ENCODE measurements at regions not wholly inside any gene's neighbourhood (a gene's known extent, or its start where the extent isn't known, plus 50 kb on each side); places are given as distances from the start of the nearest gene placed in this dataset.

GRCh38 chr2:133660510-133660909, 92.2 kb upstream of the NCKAP5 start:
- Histone ChIP-seq H3K27ac (replicated peaks in 1 of 4) (no peak overlapping the region), H3K36me3 (no peaks in the 10 kb centered on the region), H3K4me3 (no peak overlapping the region), H3K9me3 (no peaks in the 10 kb centered on the region), H3K4me1 (no peaks in the 10 kb centered on the region), H3K27me3 (no peaks in the 10 kb centered on the region)
- 90% methylated on average over 6 of the region's 6 CpGs for WGBS
- DNase-seq (ENCODE audit: extremely low spot score) = no peak
- TF ChIP-seq EP300 (IDR thresholded peaks at IDR 0.05) = no peak
- no peak for TF ChIP-seq POLR2AphosphoS5 (IDR thresholded peaks at IDR 0.05)
- TF ChIP-seq POLR2A (IDR thresholded peaks at IDR 0.05; ENCODE audit: low read depth) = no peak
- no peak for TF ChIP-seq CTCF (IDR thresholded peaks at IDR 0.05)
- intact Hi-C loops (cut with DNase I) = no loop called here

GRCh38 chr2:133661392-133661791, 93.1 kb upstream of the NCKAP5 start:
- no peak for DNase-seq (ENCODE audit: extremely low spot score)
- no peaks in the 10 kb centered on the region for H3K4me1 ChIP-seq
- intact Hi-C loops (cut with DNase I) = no loop called here
- H3K4me3 ChIP-seq = no peak overlapping the region
- TF ChIP-seq EP300 (IDR thresholded peaks at IDR 0.05) (no peak), POLR2A (IDR thresholded peaks at IDR 0.05; ENCODE audit: low read depth) (no peak), POLR2AphosphoS5 (IDR thresholded peaks at IDR 0.05) (no peak), CTCF (IDR thresholded peaks at IDR 0.05) (no peak)
- H3K36me3 ChIP-seq = no peaks in the 10 kb centered on the region
- 95% methylated on average over 4 of the region's 4 CpGs for WGBS
- no peak overlapping the region for H3K27ac ChIP-seq (replicated peaks in 1 of 4)
- no peaks in the 10 kb centered on the region for H3K27me3 ChIP-seq
- H3K9me3 ChIP-seq = no peaks in the 10 kb centered on the region

- H3K27me3 ChIP-seq = no peaks in the 10 kb centered on the region
- WGBS = 82% methylated on average over 1 of the region's 1 CpG
- DNase-seq (ENCODE audit: extremely low spot score) = no peak
- H3K9me3 ChIP-seq = peaks cover 0 to 11% (median 5%) of the 10 kb centered on the region in 4 donors
- H3K4me1 ChIP-seq = no peaks in the 10 kb centered on the region
- TF ChIP-seq CTCF (IDR thresholded peaks at IDR 0.05) (no peak), EP300 (IDR thresholded peaks at IDR 0.05) (no peak), POLR2AphosphoS5 (IDR thresholded peaks at IDR 0.05) (no peak), POLR2A (IDR thresholded peaks at IDR 0.05; ENCODE audit: low read depth) (no peak)
- H3K27ac ChIP-seq (replicated peaks in 1 of 4) = no peak overlapping the region
- H3K36me3 ChIP-seq = no peaks in the 10 kb centered on the region
- intact Hi-C loops (cut with DNase I) = no loop called here
- H3K4me3 ChIP-seq = no peak overlapping the region
These were observed 98.4 kb upstream of the NCKAP5 start for GRCh38 chr2:133666621-133667020.

- no peak for DNase-seq (ENCODE audit: extremely low spot score)
- H3K36me3 ChIP-seq = no peaks in the 10 kb centered on the region
- intact Hi-C loops (cut with DNase I) = no loop called here
- no peaks in the 10 kb centered on the region for H3K4me1 ChIP-seq
- TF ChIP-seq EP300 (IDR thresholded peaks at IDR 0.05) (no peak), POLR2A (IDR thresholded peaks at IDR 0.05; ENCODE audit: low read depth) (no peak), CTCF (IDR thresholded peaks at IDR 0.05) (no peak), POLR2AphosphoS5 (IDR thresholded peaks at IDR 0.05) (no peak)
- H3K9me3 ChIP-seq = peaks cover 0 to 11% (median 5%) of the 10 kb centered on the region in 4 donors
- H3K4me3 ChIP-seq = no peak overlapping the region
- H3K27me3 ChIP-seq = no peaks in the 10 kb centered on the region
- H3K27ac ChIP-seq (replicated peaks in 1 of 4) = no peak overlapping the region
These were observed 98.8 kb upstream of the NCKAP5 start for GRCh38 chr2:133667085-133667484.

GRCh38 chr2:133667968-133668367, 99.7 kb upstream of the NCKAP5 start:
- Histone ChIP-seq H3K27ac (replicated peaks in 1 of 4) (no peak overlapping the region), H3K4me3 (no peak overlapping the region), H3K36me3 (no peaks in the 10 kb centered on the region), H3K4me1 (peaks cover 0 to 2% (median 2%) of the 10 kb centered on the region in 4 donors), H3K27me3 (no peaks in the 10 kb centered on the region), H3K9me3 (peaks cover 0 to 11% (median 5%) of the 10 kb centered on the region in 4 donors)
- WGBS = 96% methylated on average over 1 of the region's 1 CpG
- DNase-seq (ENCODE audit: extremely low spot score) = no peak
- intact Hi-C loops (cut with DNase I) = no loop called here
- TF ChIP-seq CTCF (IDR thresholded peaks at IDR 0.05) (no peak), POLR2AphosphoS5 (IDR thresholded peaks at IDR 0.05) (no peak), POLR2A (IDR thresholded peaks at IDR 0.05; ENCODE audit: low read depth) (no peak), EP300 (IDR thresholded peaks at IDR 0.05) (no peak)

Measured in esophagus muscularis mucosa (tissue), 4 donors.